Progenitor cell of endocrine pancreas (in vitro differentiated cells): ENCODE measurements at regions not wholly inside any gene's neighbourhood (a gene's known extent, or its start where the extent isn't known, plus 50 kb on each side); places are given as distances from the start of the nearest gene placed in this dataset.

Experiments used
- DNase-seq: peaks from one replicate; pipeline ENCODE4 v3.0.0; 2021; ENCODE audit warnings: low spot score; ENCODE audit not compliant: unreplicated experiment
- H3K27ac Mint-ChIP-seq: 2 replicates; pipeline ENCODE4 v1.8.0; 2021; ENCODE audit warnings: mild to moderate bottlenecking, moderate library complexity, mixed read lengths
- H3K27me3 Mint-ChIP-seq: 2 replicates; pipeline ENCODE4 v1.8.0; 2021; ENCODE audit warnings: mixed read lengths
- H3K36me3 Mint-ChIP-seq: 2 replicates; pipeline ENCODE4 v1.8.0; 2022; ENCODE audit warnings: mixed read lengths; ENCODE audit not compliant: insufficient read depth
- H3K4me1 Mint-ChIP-seq: 2 replicates; pipeline ENCODE4 v1.8.0; 2021; ENCODE audit warnings: low read depth, mixed read lengths
- H3K4me3 Mint-ChIP-seq: 2 replicates; pipeline ENCODE4 v1.8.0; 2021; ENCODE audit warnings: low read depth, mild to moderate bottlenecking, moderate library complexity, mixed read lengths
- H3K9me3 Mint-ChIP-seq: 2 replicates; pipeline ENCODE4 v1.8.0; 2021; ENCODE audit warnings: low read depth, mixed read lengths
- TF ChIP-seq, protein P1 (sequence below): fragments of 200-600 bp; sonication (generic); IDR thresholded peaks from one replicate; pipeline ENCODE4 v1.5.0; 2021; ENCODE audit warnings: antibody characterized with exemption, mild to moderate bottlenecking; ENCODE audit not compliant: unreplicated experiment

DNA sequence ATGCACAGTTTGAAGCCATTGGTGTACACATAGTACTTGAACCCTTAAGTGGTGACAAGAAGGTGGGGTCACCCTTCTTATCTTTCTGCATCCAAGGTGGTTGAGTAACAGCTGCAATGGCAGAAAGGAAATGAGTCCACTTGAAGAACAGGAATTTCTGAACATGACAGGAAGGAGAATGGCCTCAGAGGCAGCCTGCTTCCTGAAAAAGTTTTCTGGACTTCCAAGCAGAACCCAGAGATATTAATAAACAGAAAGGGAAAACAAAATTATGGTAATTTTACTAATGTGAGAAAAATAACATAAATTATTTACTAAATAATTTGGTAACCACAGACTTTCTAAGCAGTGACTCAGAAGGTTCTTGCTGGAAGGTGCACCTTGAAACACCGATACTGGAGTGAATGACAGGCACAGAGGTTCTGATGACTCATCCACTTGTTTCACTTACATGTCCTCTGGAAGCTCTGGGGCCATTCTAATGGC is 119.9 kb upstream of the HS3ST1 start:
- H3K4me1 Mint-ChIP-seq = peaks cover 3% of the 10 kb centered on the region
- H3K27me3 Mint-ChIP-seq = no peaks in the 10 kb centered on the region
- peaks cover 3% of the 10 kb centered on the region for H3K9me3 Mint-ChIP-seq
- no peak overlapping the region for H3K27ac Mint-ChIP-seq
- no peak overlapping the region for H3K4me3 Mint-ChIP-seq
- DNase-seq = no peak
- TF ChIP-seq, protein P1, sequence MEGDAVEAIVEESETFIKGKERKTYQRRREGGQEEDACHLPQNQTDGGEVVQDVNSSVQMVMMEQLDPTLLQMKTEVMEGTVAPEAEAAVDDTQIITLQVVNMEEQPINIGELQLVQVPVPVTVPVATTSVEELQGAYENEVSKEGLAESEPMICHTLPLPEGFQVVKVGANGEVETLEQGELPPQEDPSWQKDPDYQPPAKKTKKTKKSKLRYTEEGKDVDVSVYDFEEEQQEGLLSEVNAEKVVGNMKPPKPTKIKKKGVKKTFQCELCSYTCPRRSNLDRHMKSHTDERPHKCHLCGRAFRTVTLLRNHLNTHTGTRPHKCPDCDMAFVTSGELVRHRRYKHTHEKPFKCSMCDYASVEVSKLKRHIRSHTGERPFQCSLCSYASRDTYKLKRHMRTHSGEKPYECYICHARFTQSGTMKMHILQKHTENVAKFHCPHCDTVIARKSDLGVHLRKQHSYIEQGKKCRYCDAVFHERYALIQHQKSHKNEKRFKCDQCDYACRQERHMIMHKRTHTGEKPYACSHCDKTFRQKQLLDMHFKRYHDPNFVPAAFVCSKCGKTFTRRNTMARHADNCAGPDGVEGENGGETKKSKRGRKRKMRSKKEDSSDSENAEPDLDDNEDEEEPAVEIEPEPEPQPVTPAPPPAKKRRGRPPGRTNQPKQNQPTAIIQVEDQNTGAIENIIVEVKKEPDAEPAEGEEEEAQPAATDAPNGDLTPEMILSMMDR = no peak
- no peaks in the 10 kb centered on the region for H3K36me3 Mint-ChIP-seq

DNA sequence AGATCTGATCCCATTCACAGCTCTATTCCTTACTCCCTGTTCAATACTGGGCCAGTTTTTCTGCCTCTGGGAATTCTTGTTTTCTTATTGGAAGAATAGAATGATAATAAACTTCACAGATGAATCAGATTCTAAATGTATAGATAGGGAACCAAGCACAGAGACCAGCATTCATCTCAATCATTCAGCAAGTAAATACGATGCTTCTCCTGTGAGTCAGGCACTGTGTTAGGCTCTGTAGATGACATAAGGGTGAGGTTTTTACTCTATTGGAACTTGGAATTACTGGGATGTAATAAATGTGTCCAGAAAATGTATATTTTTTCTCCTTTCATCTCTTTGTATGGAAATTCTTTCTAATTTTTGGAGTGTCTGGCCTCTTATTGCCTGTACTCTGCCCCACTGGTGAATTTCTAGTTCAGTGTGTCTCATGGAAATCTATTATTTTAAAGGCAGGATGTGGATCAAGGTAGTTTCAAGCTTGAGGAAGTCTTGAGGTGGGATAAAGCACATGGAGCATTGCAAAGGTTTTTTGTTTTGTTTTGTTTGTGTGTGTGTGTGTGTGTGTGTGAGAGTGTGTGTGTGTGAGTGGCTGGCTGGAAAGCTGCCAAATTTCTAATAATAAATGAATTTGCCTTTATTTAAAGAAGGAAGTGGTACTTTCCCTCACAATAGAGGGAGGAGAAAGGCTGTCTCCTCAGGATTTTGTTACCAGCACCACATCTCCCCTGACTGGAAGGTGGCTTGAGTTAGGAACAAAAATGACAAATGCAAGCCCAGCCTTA is 117.9 kb upstream of the HS3ST1 start:
- TF ChIP-seq, protein P1 = no peak
- Mint-ChIP-seq H3K4me1 (peaks cover 3% of the 10 kb centered on the region), H3K9me3 (no peaks in the 10 kb centered on the region), H3K4me3 (no peak overlapping the region), H3K27me3 (no peaks in the 10 kb centered on the region), H3K36me3 (no peaks in the 10 kb centered on the region), H3K27ac (no peak overlapping the region)
- no peak for DNase-seq

DNA sequence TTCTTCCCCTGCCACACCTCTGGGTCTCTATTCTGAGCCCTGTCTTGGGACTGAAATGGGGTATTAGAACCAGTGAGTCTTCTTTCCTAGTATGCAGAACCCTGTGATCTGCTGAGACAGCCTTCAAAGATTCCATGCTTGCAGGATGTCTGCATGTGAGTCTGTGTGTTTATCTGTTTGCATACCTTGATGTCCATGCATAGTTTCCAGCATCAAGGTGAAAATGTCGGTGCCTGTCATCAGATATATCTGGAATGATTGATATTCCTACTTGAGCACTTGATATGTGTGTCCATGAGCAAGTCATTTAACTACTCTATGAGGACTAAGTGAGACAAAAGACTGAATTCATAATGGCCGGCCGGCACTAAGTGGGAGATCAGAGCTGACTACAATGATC is 117.0 kb upstream of the HS3ST1 start:
- no peaks in the 10 kb centered on the region for H3K9me3 Mint-ChIP-seq
- no peak overlapping the region for H3K4me3 Mint-ChIP-seq
- H3K27me3 Mint-ChIP-seq = no peaks in the 10 kb centered on the region
- peaks cover 3% of the 10 kb centered on the region for H3K4me1 Mint-ChIP-seq
- no peaks in the 10 kb centered on the region for H3K36me3 Mint-ChIP-seq
- TF ChIP-seq, protein P1 = no peak
- no peak for DNase-seq
- H3K27ac Mint-ChIP-seq = no peak overlapping the region

DNA sequence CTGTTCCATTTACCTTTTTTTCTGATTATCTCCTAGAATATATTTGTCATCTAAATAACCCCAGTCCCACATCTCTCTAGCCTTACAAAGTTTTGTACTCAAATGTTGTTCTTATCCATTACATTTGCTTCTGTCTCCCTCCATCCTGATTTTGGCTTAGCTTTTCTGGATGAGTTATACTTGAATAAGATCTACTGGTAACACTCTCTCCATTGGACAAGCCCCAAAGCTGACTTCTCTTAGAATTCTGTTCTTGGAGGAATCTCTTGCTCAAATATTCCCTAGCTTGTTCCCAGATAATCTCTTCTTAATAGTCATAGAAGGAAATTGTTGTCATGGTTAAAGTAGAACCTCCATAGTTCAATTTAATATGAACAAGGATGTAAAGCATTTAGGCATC is 115.5 kb upstream of the HS3ST1 start:
- no peak for DNase-seq
- Mint-ChIP-seq H3K36me3 (no peaks in the 10 kb centered on the region), H3K27ac (no peak overlapping the region), H3K9me3 (no peaks in the 10 kb centered on the region), H3K4me3 (no peak overlapping the region), H3K4me1 (peaks cover 3% of the 10 kb centered on the region), H3K27me3 (no peaks in the 10 kb centered on the region)
- TF ChIP-seq, protein P1 = no peak

DNA sequence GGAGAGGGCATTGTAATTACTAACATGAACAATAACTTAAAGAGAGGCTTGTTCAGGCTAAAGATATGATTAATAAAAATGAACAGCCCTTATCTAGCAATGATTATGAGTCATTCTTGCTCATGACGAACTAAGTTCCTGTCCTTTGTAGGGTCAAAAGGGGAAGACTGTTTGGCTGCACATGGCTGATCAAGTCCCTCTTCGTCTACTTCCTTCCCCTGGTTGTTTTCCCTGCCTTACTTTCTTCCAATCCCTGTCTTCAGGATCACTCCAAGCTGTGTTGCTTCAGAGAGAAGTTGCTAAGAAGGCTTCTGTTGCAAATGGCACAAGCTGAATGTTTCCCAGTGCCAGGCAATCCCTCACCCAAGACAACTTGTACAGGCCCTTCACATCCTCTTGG is 115.0 kb upstream of the HS3ST1 start:
- no peaks in the 10 kb centered on the region for H3K27me3 Mint-ChIP-seq
- H3K4me1 Mint-ChIP-seq = peaks cover 3% of the 10 kb centered on the region
- H3K36me3 Mint-ChIP-seq = no peaks in the 10 kb centered on the region
- no peak overlapping the region for H3K27ac Mint-ChIP-seq
- no peak for DNase-seq
- no peaks in the 10 kb centered on the region for H3K9me3 Mint-ChIP-seq
- TF ChIP-seq, protein P1 = no peak
- H3K4me3 Mint-ChIP-seq = no peak overlapping the region
